IgD-negative memory B cell (primary cell): ENCODE measurements at regions not wholly inside any gene's neighbourhood (a gene's known extent, or its start where the extent isn't known, plus 50 kb on each side); places are given as distances from the start of the nearest gene placed in this dataset.

Experiments
- H3K27ac Mint-ChIP-seq, 3 donors: one replicate each; pipeline ENCODE4 v1.8.0; 2020 to 2022; ENCODE audit warnings: mild to moderate bottlenecking in 3 of 3, mixed read lengths in 3 of 3, moderate library complexity in 1 of 3
- H3K27me3 Mint-ChIP-seq: one replicate; pipeline ENCODE4 v1.8.0; 2021; ENCODE audit warnings: mixed read lengths
- H3K36me3 Mint-ChIP-seq: one replicate; pipeline ENCODE4 v1.8.0; 2020; ENCODE audit warnings: mild to moderate bottlenecking, mixed read lengths
- H3K4me1 Mint-ChIP-seq, 3 donors: one replicate each; pipeline ENCODE4 v1.8.0; 2020 to 2022; ENCODE audit warnings: mixed read lengths in 3 of 3, mild to moderate bottlenecking in 1 of 3
- H3K4me3 Mint-ChIP-seq, 4 donors: one replicate each; pipeline ENCODE4 v1.8.0; 2020 to 2022; ENCODE audit warnings: mild to moderate bottlenecking in 4 of 4, mixed read lengths in 4 of 4, moderate library complexity in 3 of 4
- H3K9me3 Mint-ChIP-seq, 3 donors: one replicate each; pipeline ENCODE4 v1.8.0; 2020 to 2021; ENCODE audit warnings: mixed read lengths in 3 of 3, mild to moderate bottlenecking in 1 of 3

GRCh38 chr14:28902930-28903329, 136.3 kb downstream of the FOXG1 start:
- H3K27ac Mint-ChIP-seq: no peak overlapping the region
- no peaks in the 10 kb centered on the region for H3K27me3 Mint-ChIP-seq
- no peaks in the 10 kb centered on the region for H3K4me1 Mint-ChIP-seq
- H3K9me3 Mint-ChIP-seq: peaks cover 0 to 13% (median 2%) of the 10 kb centered on the region in 3 donors
- no peaks in the 10 kb centered on the region for H3K36me3 Mint-ChIP-seq
- H3K4me3 Mint-ChIP-seq: no peak overlapping the region

GRCh38 chr14:28911521-28911920, 144.9 kb downstream of the FOXG1 start:
- H3K27me3 Mint-ChIP-seq: no peaks in the 10 kb centered on the region
- peaks cover 0 to 14% (median 5%) of the 10 kb centered on the region in 3 donors for H3K9me3 Mint-ChIP-seq
- H3K36me3 Mint-ChIP-seq: no peaks in the 10 kb centered on the region
- H3K4me1 Mint-ChIP-seq: peaks cover 0 to 4% (median 0%) of the 10 kb centered on the region in 3 donors
- H3K27ac Mint-ChIP-seq: no peak overlapping the region
- no peak overlapping the region for H3K4me3 Mint-ChIP-seq

- H3K9me3 Mint-ChIP-seq: peaks cover 0 to 5% (median 3%) of the 10 kb centered on the region in 3 donors
- no peak overlapping the region for H3K27ac Mint-ChIP-seq
- H3K4me3 Mint-ChIP-seq: no peak overlapping the region
- H3K4me1 Mint-ChIP-seq: peaks cover 0 to 4% (median 0%) of the 10 kb centered on the region in 3 donors
- no peaks in the 10 kb centered on the region for H3K27me3 Mint-ChIP-seq
- no peaks in the 10 kb centered on the region for H3K36me3 Mint-ChIP-seq
Measured at GRCh38 chr14:28913056-28913455, 146.5 kb downstream of the FOXG1 start.

- Mint-ChIP-seq H3K27ac (no peak overlapping the region), H3K4me1 (no peaks in the 10 kb centered on the region), H3K36me3 (no peaks in the 10 kb centered on the region), H3K27me3 (no peaks in the 10 kb centered on the region), H3K9me3 (peaks cover 0 to 5% (median 0%) of the 10 kb centered on the region in 3 donors), H3K4me3 (no peak overlapping the region)
Measured at GRCh38 chr14:28926122-28926521, 159.5 kb downstream of the FOXG1 start.

- no peaks in the 10 kb centered on the region for H3K4me1 Mint-ChIP-seq
- H3K36me3 Mint-ChIP-seq: no peaks in the 10 kb centered on the region
- H3K4me3 Mint-ChIP-seq: no peak overlapping the region
- H3K27ac Mint-ChIP-seq: no peak overlapping the region
- peaks cover 6 to 10% (median 7%) of the 10 kb centered on the region in 3 donors for H3K9me3 Mint-ChIP-seq
- no peaks in the 10 kb centered on the region for H3K27me3 Mint-ChIP-seq
Measured at GRCh38 chr14:28931999-28932398, 165.4 kb downstream of the FOXG1 start.

- no peaks in the 10 kb centered on the region for H3K36me3 Mint-ChIP-seq
- H3K4me1 Mint-ChIP-seq: no peaks in the 10 kb centered on the region
- no peak overlapping the region for H3K27ac Mint-ChIP-seq
- no peak overlapping the region for H3K4me3 Mint-ChIP-seq
- H3K27me3 Mint-ChIP-seq: no peaks in the 10 kb centered on the region
- H3K9me3 Mint-ChIP-seq: peaks cover 6 to 10% (median 10%) of the 10 kb centered on the region in 3 donors
Measured at GRCh38 chr14:28936601-28937000, 170.0 kb downstream of the FOXG1 start.

GRCh38 chr14:28941758-28942157, 175.2 kb downstream of the FOXG1 start:
- no peak overlapping the region for H3K4me3 Mint-ChIP-seq
- H3K4me1 Mint-ChIP-seq: no peaks in the 10 kb centered on the region
- H3K36me3 Mint-ChIP-seq: no peaks in the 10 kb centered on the region
- peaks cover 3 to 4% (median 4%) of the 10 kb centered on the region in 3 donors for H3K9me3 Mint-ChIP-seq
- no peak overlapping the region for H3K27ac Mint-ChIP-seq
- no peaks in the 10 kb centered on the region for H3K27me3 Mint-ChIP-seq

- Mint-ChIP-seq H3K4me3 (no peak overlapping the region), H3K9me3 (peaks cover 4% of the 10 kb centered on the region in 3 donors), H3K36me3 (no peaks in the 10 kb centered on the region), H3K27me3 (no peaks in the 10 kb centered on the region), H3K4me1 (no peaks in the 10 kb centered on the region), H3K27ac (no peak overlapping the region)
Measured at GRCh38 chr14:28944605-28945004, 178.0 kb downstream of the FOXG1 start.

GRCh38 chr14:28946267-28946666, 179.7 kb downstream of the FOXG1 start:
- no peak overlapping the region for H3K4me3 Mint-ChIP-seq
- peak overlapping the region in 1 of 3 donors; percentile 4 for H3K27ac Mint-ChIP-seq
- no peaks in the 10 kb centered on the region for H3K27me3 Mint-ChIP-seq
- H3K36me3 Mint-ChIP-seq: no peaks in the 10 kb centered on the region
- H3K4me1 Mint-ChIP-seq: no peaks in the 10 kb centered on the region
- H3K9me3 Mint-ChIP-seq: peaks cover 4 to 5% (median 4%) of the 10 kb centered on the region in 3 donors

GRCh38 chr14:28949503-28949902, 182.9 kb downstream of the FOXG1 start:
- H3K36me3 Mint-ChIP-seq: no peaks in the 10 kb centered on the region
- no peak overlapping the region for H3K4me3 Mint-ChIP-seq
- H3K9me3 Mint-ChIP-seq: peaks cover 4 to 5% (median 4%) of the 10 kb centered on the region in 3 donors
- no peaks in the 10 kb centered on the region for H3K27me3 Mint-ChIP-seq
- H3K4me1 Mint-ChIP-seq: no peaks in the 10 kb centered on the region
- H3K27ac Mint-ChIP-seq: no peak overlapping the region

GRCh38 chr14:28952161-28952560, 185.6 kb downstream of the FOXG1 start:
- Mint-ChIP-seq H3K36me3 (no peaks in the 10 kb centered on the region), H3K27ac (no peak overlapping the region), H3K27me3 (no peaks in the 10 kb centered on the region), H3K4me3 (no peak overlapping the region), H3K9me3 (peaks cover 3 to 10% (median 8%) of the 10 kb centered on the region in 3 donors), H3K4me1 (no peaks in the 10 kb centered on the region)

GRCh38 chr14:28952666-28953065, 186.1 kb downstream of the FOXG1 start:
- no peaks in the 10 kb centered on the region for H3K4me1 Mint-ChIP-seq
- H3K27ac Mint-ChIP-seq: no peak overlapping the region
- H3K36me3 Mint-ChIP-seq: no peaks in the 10 kb centered on the region
- no peak overlapping the region for H3K4me3 Mint-ChIP-seq
- no peaks in the 10 kb centered on the region for H3K27me3 Mint-ChIP-seq
- peaks cover 3 to 10% (median 8%) of the 10 kb centered on the region in 3 donors for H3K9me3 Mint-ChIP-seq

- Mint-ChIP-seq H3K4me1 (no peaks in the 10 kb centered on the region), H3K36me3 (no peaks in the 10 kb centered on the region), H3K9me3 (peaks cover 3 to 16% (median 15%) of the 10 kb centered on the region in 3 donors), H3K27ac (no peak overlapping the region), H3K4me3 (no peak overlapping the region), H3K27me3 (no peaks in the 10 kb centered on the region)
Measured at GRCh38 chr14:28953973-28954372, 187.4 kb downstream of the FOXG1 start.

- H3K4me1 Mint-ChIP-seq: no peaks in the 10 kb centered on the region
- H3K36me3 Mint-ChIP-seq: no peaks in the 10 kb centered on the region
- H3K9me3 Mint-ChIP-seq: peaks cover 2 to 5% (median 4%) of the 10 kb centered on the region in 3 donors
- no peak overlapping the region for H3K27ac Mint-ChIP-seq
- H3K4me3 Mint-ChIP-seq: no peak overlapping the region
- H3K27me3 Mint-ChIP-seq: no peaks in the 10 kb centered on the region
Measured at GRCh38 chr14:28966416-28967233, 200.0 kb downstream of the FOXG1 start.

GRCh38 chr14:28975084-28975483, 208.5 kb downstream of the FOXG1 start:
- Mint-ChIP-seq H3K9me3 (peaks cover 2 to 14% (median 3%) of the 10 kb centered on the region in 3 donors), H3K27ac (no peak overlapping the region), H3K27me3 (no peaks in the 10 kb centered on the region), H3K4me1 (no peaks in the 10 kb centered on the region), H3K36me3 (no peaks in the 10 kb centered on the region), H3K4me3 (no peak overlapping the region)

- Mint-ChIP-seq H3K27ac (no peak overlapping the region), H3K36me3 (no peaks in the 10 kb centered on the region), H3K4me1 (no peaks in the 10 kb centered on the region), H3K9me3 (peaks cover 3 to 20% (median 5%) of the 10 kb centered on the region in 3 donors), H3K27me3 (no peaks in the 10 kb centered on the region), H3K4me3 (no peak overlapping the region)
Measured at GRCh38 chr14:28982228-28982627, 215.6 kb downstream of the FOXG1 start.
